ENCODE measurements at regions not wholly inside any gene's neighbourhood (a gene's known extent, or its start where the extent isn't known, plus 50 kb on each side); places are given as distances from the start of the nearest gene placed in this dataset.

DNA sequence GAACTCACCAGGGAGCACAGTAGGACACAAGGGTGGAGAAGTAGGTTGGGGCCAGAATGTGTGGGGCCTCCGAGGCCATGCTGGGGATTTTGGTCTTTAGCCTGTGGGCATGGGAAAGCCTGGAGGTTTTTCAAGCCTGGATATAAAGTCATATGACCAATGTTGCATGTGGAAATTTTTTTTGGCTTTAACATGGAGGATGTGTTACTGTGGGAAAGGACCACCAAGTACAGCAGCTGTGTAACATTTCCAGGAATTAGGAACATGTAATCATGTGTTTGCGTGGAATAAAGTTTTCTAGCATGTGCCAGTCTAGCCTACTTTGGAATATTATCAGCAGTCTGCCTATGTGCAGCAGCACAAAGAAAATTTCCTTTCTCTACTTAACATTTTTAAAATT is 78.5 kb downstream of the TNFSF18 start:
- TF ChIP-seq, protein P1, sequence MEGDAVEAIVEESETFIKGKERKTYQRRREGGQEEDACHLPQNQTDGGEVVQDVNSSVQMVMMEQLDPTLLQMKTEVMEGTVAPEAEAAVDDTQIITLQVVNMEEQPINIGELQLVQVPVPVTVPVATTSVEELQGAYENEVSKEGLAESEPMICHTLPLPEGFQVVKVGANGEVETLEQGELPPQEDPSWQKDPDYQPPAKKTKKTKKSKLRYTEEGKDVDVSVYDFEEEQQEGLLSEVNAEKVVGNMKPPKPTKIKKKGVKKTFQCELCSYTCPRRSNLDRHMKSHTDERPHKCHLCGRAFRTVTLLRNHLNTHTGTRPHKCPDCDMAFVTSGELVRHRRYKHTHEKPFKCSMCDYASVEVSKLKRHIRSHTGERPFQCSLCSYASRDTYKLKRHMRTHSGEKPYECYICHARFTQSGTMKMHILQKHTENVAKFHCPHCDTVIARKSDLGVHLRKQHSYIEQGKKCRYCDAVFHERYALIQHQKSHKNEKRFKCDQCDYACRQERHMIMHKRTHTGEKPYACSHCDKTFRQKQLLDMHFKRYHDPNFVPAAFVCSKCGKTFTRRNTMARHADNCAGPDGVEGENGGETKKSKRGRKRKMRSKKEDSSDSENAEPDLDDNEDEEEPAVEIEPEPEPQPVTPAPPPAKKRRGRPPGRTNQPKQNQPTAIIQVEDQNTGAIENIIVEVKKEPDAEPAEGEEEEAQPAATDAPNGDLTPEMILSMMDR (IDR thresholded peaks at IDR 0.05): no peak
- TF ChIP-seq POLR2A (IDR thresholded peaks at IDR 0.05): no peak
- DNase-seq (no peak), ATAC-seq (no peak)
- H3K4me3 ChIP-seq: no peak overlapping the region
- H3K9me3 ChIP-seq: no peaks in the 10 kb centered on the region
- H3K4me1 ChIP-seq: peaks cover 44% of the 10 kb centered on the region
- WGBS, 2 donors: 50 to 56% methylated on average over 2 of the region's 2 CpGs
- H3K27me3 ChIP-seq: no peaks in the 10 kb centered on the region
- intact Hi-C loops (cut with DNase I): no loop called here
- no peak overlapping the region for H3K27ac ChIP-seq
- H3K36me3 ChIP-seq (replicated peaks in 1 of 2; ENCODE audit: insufficient read depth in 1 of 2, low read depth in 2 of 2): no peaks in the 10 kb centered on the region

DNA sequence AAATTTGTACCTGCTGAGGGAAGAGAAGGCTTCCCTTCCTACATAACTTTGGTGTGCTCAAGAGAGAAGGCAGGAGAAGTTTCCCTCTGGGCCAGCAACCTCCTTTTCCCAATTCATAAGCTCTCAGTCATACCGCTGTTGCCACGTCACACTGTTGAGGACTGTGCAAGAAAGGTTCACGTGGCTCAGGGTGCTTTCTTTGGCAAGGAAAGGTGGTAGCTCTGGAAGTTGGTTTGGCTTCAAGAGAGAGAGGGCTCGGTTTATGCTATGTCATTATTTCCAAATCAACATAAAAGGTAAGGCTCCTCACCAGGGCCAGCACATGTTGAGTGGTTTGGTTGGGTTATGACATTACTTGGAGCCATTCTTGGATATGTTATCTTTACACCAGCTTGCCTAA is 77.3 kb downstream of the TNFSF18 start:
- ATAC-seq: peak; percentile 47
- Histone ChIP-seq H3K27me3 (no peaks in the 10 kb centered on the region), H3K4me1 (peaks cover 51% of the 10 kb centered on the region), H3K27ac (no peak overlapping the region), H3K4me3 (no peak overlapping the region), H3K9me3 (no peaks in the 10 kb centered on the region), H3K36me3 (replicated peaks in 1 of 2; ENCODE audit: insufficient read depth in 1 of 2, low read depth in 2 of 2) (no peaks in the 10 kb centered on the region)
- peak; percentile 49 to 63 (median 55) for DNase-seq
- TF ChIP-seq POLR2A (IDR thresholded peaks at IDR 0.05): no peak
- TF ChIP-seq, protein P1 (IDR thresholded peaks at IDR 0.05): no peak
- 31 to 48% methylated on average over 4 of the region's 4 CpGs for WGBS, 2 donors
- intact Hi-C loops (cut with DNase I): no loop called here

GRCh38 chr1:172976222-172977041 is 74.3 kb downstream of the TNFSF18 start:
- Histone ChIP-seq H3K4me3 (no peak overlapping the region), H3K9me3 (no peaks in the 10 kb centered on the region), H3K27me3 (no peaks in the 10 kb centered on the region), H3K27ac (peak overlapping the region; percentile 77 to 91 (median 90)), H3K4me1 (peaks cover 41% of the 10 kb centered on the region), H3K36me3 (replicated peaks in 1 of 2; ENCODE audit: insufficient read depth in 1 of 2, low read depth in 2 of 2) (no peaks in the 10 kb centered on the region)
- 0 to 10% methylated on average over 2 of the region's 2 CpGs for WGBS, 2 donors
- DNase-seq (peak; percentile 71 to 93 (median 82)), ATAC-seq (peak; percentile 99)
- TF ChIP-seq POLR2A (IDR thresholded peaks at IDR 0.05): no peak
- TF ChIP-seq, protein P1 (IDR thresholded peaks at IDR 0.05): no peak
- intact Hi-C loops (cut with DNase I): no loop called here

GRCh38 chr1:172977296-172978017 is 73.3 kb downstream of the TNFSF18 start:
- Histone ChIP-seq H3K9me3 (no peaks in the 10 kb centered on the region), H3K4me1 (peaks cover 31% of the 10 kb centered on the region), H3K36me3 (replicated peaks in 1 of 2; ENCODE audit: insufficient read depth in 1 of 2, low read depth in 2 of 2) (no peaks in the 10 kb centered on the region), H3K27me3 (no peaks in the 10 kb centered on the region), H3K27ac (peak overlapping the region in 3 of 4 donors; percentile 88 to 91 (median 91)), H3K4me3 (no peak overlapping the region)
- DNase-seq (peak in 1 of 4 donors; percentile 7), ATAC-seq (no peak)
- TF ChIP-seq POLR2A (IDR thresholded peaks at IDR 0.05): no peak
- TF ChIP-seq, protein P1 (IDR thresholded peaks at IDR 0.05): no peak
- 58 to 63% methylated on average over 5 of the region's 5 CpGs for WGBS, 2 donors
- intact Hi-C loops (cut with DNase I): no loop called here
